ENCODE measurements at regions not wholly inside any gene's neighbourhood (a gene's known extent, or its start where the extent isn't known, plus 50 kb on each side); places are given as distances from the start of the nearest gene placed in this dataset.
"Not testable (repeated sequence)": the region's sequence is repeated elsewhere in the genome, so short reads cannot be mapped to it uniquely, and the experiment has no call there.

GRCh38 chr10:121355161-121355560 is 243.1 kb downstream of the FGFR2 start:
- DNase-seq (ENCODE audit: low read depth in 4 of 4, low spot score in 3 of 4): no peak

GRCh38 chr10:121356183-121356582 is 242.1 kb downstream of the FGFR2 start:
- no peak for DNase-seq (ENCODE audit: low read depth in 4 of 4, low spot score in 3 of 4)

GRCh38 chr10:121357401-121357800 is 240.8 kb downstream of the FGFR2 start:
- no peak for DNase-seq (ENCODE audit: low read depth in 4 of 4, low spot score in 3 of 4)

GRCh38 chr10:121362026-121362425 is 236.2 kb downstream of the FGFR2 start:
- no peak for DNase-seq (ENCODE audit: low read depth in 4 of 4, low spot score in 3 of 4)

- DNase-seq (ENCODE audit: low read depth in 4 of 4, low spot score in 3 of 4): no peak
Measured at GRCh38 chr10:121365566-121365965, 232.7 kb downstream of the FGFR2 start.

- DNase-seq (ENCODE audit: low read depth in 4 of 4, low spot score in 3 of 4): no peak
Measured at GRCh38 chr10:121368347-121369025, 229.8 kb downstream of the FGFR2 start.

GRCh38 chr10:121369616-121370015 is 228.6 kb downstream of the FGFR2 start:
- no peak for DNase-seq (ENCODE audit: low read depth in 4 of 4, low spot score in 3 of 4)

- DNase-seq (ENCODE audit: low read depth in 4 of 4, low spot score in 3 of 4): no peak
Measured at GRCh38 chr10:121371836-121372235, 226.4 kb downstream of the FGFR2 start.

GRCh38 chr10:121373411-121373810 is 224.8 kb downstream of the FGFR2 start:
- DNase-seq (ENCODE audit: low read depth in 4 of 4, low spot score in 3 of 4): no peak

- no peak for DNase-seq (ENCODE audit: low read depth in 4 of 4, low spot score in 3 of 4)
Measured at GRCh38 chr10:121374121-121374520, 224.1 kb downstream of the FGFR2 start.

GRCh38 chr10:121375172-121375571 is 223.1 kb downstream of the FGFR2 start:
- no peak for DNase-seq (ENCODE audit: low read depth in 4 of 4, low spot score in 3 of 4)

GRCh38 chr10:121378251-121378801 is 219.9 kb downstream of the FGFR2 start:
- DNase-seq (ENCODE audit: low read depth in 4 of 4, low spot score in 3 of 4): no peak

GRCh38 chr10:121379013-121379412 is 219.2 kb downstream of the FGFR2 start:
- DNase-seq (ENCODE audit: low read depth in 4 of 4, low spot score in 3 of 4): no peak

GRCh38 chr10:121380211-121380610 is 218.0 kb downstream of the FGFR2 start:
- no peak for DNase-seq (ENCODE audit: low read depth in 4 of 4, low spot score in 3 of 4)

GRCh38 chr10:121382029-121382520 is 216.2 kb downstream of the FGFR2 start:
- DNase-seq (ENCODE audit: low read depth in 4 of 4, low spot score in 3 of 4): not testable (repeated sequence)

- no peak for DNase-seq (ENCODE audit: low read depth in 4 of 4, low spot score in 3 of 4)
Measured at GRCh38 chr10:121385136-121385535, 213.1 kb downstream of the FGFR2 start.

- DNase-seq (ENCODE audit: low read depth in 4 of 4, low spot score in 3 of 4): no peak
Measured at GRCh38 chr10:121392657-121393056, 205.6 kb downstream of the FGFR2 start.

GRCh38 chr10:121393522-121393921 is 204.7 kb downstream of the FGFR2 start:
- DNase-seq (ENCODE audit: low read depth in 4 of 4, low spot score in 3 of 4): no peak

- DNase-seq (ENCODE audit: low read depth in 4 of 4, low spot score in 3 of 4): not testable (repeated sequence)
Measured at GRCh38 chr10:121400507-121400906, 197.7 kb downstream of the FGFR2 start.

- DNase-seq (ENCODE audit: low read depth in 4 of 4, low spot score in 3 of 4): no peak
Measured at GRCh38 chr10:121403527-121403926, 194.7 kb downstream of the FGFR2 start.

- no peak for DNase-seq (ENCODE audit: low read depth in 4 of 4, low spot score in 3 of 4)
Measured at GRCh38 chr10:121404611-121405010, 193.6 kb downstream of the FGFR2 start.

- no peak for DNase-seq (ENCODE audit: low read depth in 4 of 4, low spot score in 3 of 4)
Measured at GRCh38 chr10:121405096-121405495, 193.1 kb downstream of the FGFR2 start.
